Progenitor cell of endocrine pancreas (in vitro differentiated cells): ENCODE measurements at regions not wholly inside any gene's neighbourhood (a gene's known extent, or its start where the extent isn't known, plus 50 kb on each side); places are given as distances from the start of the nearest gene placed in this dataset.
"Not testable (repeated sequence)": the region's sequence is repeated elsewhere in the genome, so short reads cannot be mapped to it uniquely, and the experiment has no call there.

Source experiments
- DNase-seq: peaks from one replicate; pipeline ENCODE4 v3.0.0; 2021; ENCODE audit warnings: low spot score; ENCODE audit not compliant: unreplicated experiment
- H3K27ac Mint-ChIP-seq: 2 replicates; pipeline ENCODE4 v1.8.0; 2021; ENCODE audit warnings: mild to moderate bottlenecking, moderate library complexity, mixed read lengths
- H3K27me3 Mint-ChIP-seq: 2 replicates; pipeline ENCODE4 v1.8.0; 2021; ENCODE audit warnings: mixed read lengths
- H3K36me3 Mint-ChIP-seq: 2 replicates; pipeline ENCODE4 v1.8.0; 2022; ENCODE audit warnings: mixed read lengths; ENCODE audit not compliant: insufficient read depth
- H3K4me1 Mint-ChIP-seq: 2 replicates; pipeline ENCODE4 v1.8.0; 2021; ENCODE audit warnings: low read depth, mixed read lengths
- H3K4me3 Mint-ChIP-seq: 2 replicates; pipeline ENCODE4 v1.8.0; 2021; ENCODE audit warnings: low read depth, mild to moderate bottlenecking, moderate library complexity, mixed read lengths
- H3K9me3 Mint-ChIP-seq: 2 replicates; pipeline ENCODE4 v1.8.0; 2021; ENCODE audit warnings: low read depth, mixed read lengths
- TF ChIP-seq, protein P1 (sequence below): fragments of 200-600 bp; sonication (generic); IDR thresholded peaks from one replicate; pipeline ENCODE4 v1.5.0; 2021; ENCODE audit warnings: antibody characterized with exemption, mild to moderate bottlenecking; ENCODE audit not compliant: unreplicated experiment

DNA sequence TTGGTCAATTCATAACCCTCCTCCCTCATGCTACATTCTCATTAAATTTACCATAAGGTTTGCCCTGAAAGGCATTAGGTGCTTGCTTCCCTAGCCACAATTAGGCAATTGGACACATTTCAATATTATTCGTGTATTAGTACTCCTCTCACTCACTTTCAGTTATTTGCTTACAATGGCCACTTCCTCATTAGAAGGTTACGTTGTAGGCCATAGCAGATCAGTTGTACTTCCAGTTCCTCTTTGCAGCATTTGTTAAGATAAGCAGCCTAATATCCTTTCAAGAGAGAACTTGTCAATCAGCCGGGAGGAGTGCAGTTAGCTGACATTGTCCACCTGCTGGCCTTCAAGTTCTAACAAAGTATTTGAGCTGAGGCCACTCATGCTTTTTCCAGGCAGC, 1017.2 kb downstream of the PCDH7 start:
- TF ChIP-seq, protein P1, sequence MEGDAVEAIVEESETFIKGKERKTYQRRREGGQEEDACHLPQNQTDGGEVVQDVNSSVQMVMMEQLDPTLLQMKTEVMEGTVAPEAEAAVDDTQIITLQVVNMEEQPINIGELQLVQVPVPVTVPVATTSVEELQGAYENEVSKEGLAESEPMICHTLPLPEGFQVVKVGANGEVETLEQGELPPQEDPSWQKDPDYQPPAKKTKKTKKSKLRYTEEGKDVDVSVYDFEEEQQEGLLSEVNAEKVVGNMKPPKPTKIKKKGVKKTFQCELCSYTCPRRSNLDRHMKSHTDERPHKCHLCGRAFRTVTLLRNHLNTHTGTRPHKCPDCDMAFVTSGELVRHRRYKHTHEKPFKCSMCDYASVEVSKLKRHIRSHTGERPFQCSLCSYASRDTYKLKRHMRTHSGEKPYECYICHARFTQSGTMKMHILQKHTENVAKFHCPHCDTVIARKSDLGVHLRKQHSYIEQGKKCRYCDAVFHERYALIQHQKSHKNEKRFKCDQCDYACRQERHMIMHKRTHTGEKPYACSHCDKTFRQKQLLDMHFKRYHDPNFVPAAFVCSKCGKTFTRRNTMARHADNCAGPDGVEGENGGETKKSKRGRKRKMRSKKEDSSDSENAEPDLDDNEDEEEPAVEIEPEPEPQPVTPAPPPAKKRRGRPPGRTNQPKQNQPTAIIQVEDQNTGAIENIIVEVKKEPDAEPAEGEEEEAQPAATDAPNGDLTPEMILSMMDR, result no peak
- H3K27ac Mint-ChIP-seq, result no peak overlapping the region

DNA sequence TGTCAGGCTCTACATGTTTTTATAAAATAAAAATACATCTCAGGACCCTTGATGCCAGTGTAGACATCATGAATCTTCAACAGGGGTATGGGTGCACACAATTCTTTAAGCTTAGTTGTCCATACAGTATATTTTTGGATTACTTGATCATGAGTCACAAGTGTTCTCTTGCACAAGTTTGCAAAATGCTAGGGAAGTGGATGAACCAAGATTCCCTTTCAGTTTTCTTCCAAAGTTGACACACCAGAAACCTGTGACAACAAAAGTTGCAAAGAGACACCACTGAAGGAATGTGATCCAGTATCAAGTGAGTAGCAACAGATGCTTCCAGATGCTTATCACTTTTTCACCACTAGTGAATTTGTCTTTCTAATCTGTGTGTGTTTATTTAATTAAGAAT, 1021.2 kb downstream of the PCDH7 start:
- no peak for DNase-seq
- Mint-ChIP-seq H3K27me3 (no peaks in the 10 kb centered on the region), H3K9me3 (no peaks in the 10 kb centered on the region), H3K4me3 (no peak overlapping the region), H3K27ac (no peak overlapping the region), H3K36me3 (no peaks in the 10 kb centered on the region), H3K4me1 (no peaks in the 10 kb centered on the region)
- TF ChIP-seq, protein P1, result no peak

More for the DNA sequence above, 1017.2 kb downstream of the PCDH7 start:
- H3K4me3 Mint-ChIP-seq, result no peak overlapping the region
- no peaks in the 10 kb centered on the region for H3K4me1 Mint-ChIP-seq
- DNase-seq, result no peak
- H3K36me3 Mint-ChIP-seq, result no peaks in the 10 kb centered on the region
- H3K27me3 Mint-ChIP-seq, result no peaks in the 10 kb centered on the region
- peaks cover 4% of the 10 kb centered on the region for H3K9me3 Mint-ChIP-seq

DNA sequence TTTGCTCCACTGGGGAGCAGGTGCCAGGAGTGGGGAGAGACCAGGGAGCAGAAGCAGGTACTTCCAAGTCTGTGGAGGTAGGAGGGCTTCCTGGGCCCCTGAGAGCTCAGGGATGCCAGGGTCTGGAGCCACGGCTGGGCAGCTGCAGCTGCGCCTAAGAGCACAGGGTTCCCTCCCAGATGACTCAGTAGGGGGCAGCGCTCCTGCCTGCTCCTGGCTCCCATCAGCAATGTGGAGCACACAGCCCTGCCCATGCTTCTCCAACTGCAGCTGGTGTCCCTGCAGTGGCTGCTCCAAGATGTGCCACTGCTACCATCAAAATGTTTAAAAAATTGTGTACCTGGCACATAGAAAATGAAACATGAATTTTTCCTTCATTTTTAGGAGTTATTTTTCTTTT, 1028.2 kb downstream of the PCDH7 start:
- H3K27me3 Mint-ChIP-seq, result no peaks in the 10 kb centered on the region
- H3K4me3 Mint-ChIP-seq, result no peak overlapping the region
- DNase-seq, result no peak
- no peaks in the 10 kb centered on the region for H3K4me1 Mint-ChIP-seq
- no peak overlapping the region for H3K27ac Mint-ChIP-seq
- TF ChIP-seq, protein P1, result no peak
- peaks cover 4% of the 10 kb centered on the region for H3K9me3 Mint-ChIP-seq
- H3K36me3 Mint-ChIP-seq, result no peaks in the 10 kb centered on the region

DNA sequence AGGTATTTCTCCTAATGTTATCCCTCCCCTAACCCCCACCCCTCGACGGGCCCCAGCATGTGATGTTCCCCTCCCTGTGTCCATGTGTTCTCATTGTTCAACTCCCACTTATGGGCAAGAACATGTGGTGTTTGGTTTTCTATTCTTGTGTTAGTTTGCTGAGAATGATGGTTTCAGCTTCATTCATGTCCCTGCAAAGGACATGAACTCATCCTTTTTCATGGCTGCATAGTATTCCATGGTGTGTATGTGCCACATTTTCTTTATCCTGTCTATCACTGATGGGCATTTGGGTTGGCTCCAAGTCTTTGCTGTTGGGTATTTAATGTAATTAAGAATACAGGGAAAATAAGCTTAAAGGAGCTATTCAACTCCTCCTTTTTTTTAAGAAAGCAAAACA, 1030.4 kb downstream of the PCDH7 start:
- not testable (repeated sequence) for H3K9me3 Mint-ChIP-seq, H3K4me3 Mint-ChIP-seq, H3K27ac Mint-ChIP-seq, H3K27me3 Mint-ChIP-seq, H3K4me1 Mint-ChIP-seq, DNase-seq, H3K36me3 Mint-ChIP-seq

DNA sequence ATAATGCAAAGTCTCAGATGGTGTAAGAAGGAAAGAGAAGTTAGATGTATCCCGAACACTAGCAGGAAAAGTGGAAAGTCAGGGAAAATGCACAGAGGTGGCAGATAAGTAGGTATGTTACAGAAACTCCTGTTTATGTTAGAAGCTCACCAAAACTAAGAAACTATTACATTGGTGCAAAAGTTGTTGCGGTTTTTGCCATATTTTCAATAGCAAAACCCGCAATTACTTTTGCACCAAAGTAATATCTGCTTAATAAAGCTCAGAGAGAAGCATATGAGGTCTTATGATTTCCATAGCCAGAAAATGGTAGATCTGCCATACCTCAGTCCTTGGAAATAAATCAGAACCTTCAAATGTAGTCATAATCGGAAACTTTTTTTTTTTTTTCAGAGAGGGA, 1035.6 kb downstream of the PCDH7 start:
- TF ChIP-seq, protein P1, result no peak
- Mint-ChIP-seq H3K4me3 (no peak overlapping the region), H3K4me1 (no peaks in the 10 kb centered on the region), H3K36me3 (no peaks in the 10 kb centered on the region), H3K9me3 (peaks cover 3% of the 10 kb centered on the region), H3K27me3 (no peaks in the 10 kb centered on the region), H3K27ac (no peak overlapping the region)
- DNase-seq, result no peak

DNA sequence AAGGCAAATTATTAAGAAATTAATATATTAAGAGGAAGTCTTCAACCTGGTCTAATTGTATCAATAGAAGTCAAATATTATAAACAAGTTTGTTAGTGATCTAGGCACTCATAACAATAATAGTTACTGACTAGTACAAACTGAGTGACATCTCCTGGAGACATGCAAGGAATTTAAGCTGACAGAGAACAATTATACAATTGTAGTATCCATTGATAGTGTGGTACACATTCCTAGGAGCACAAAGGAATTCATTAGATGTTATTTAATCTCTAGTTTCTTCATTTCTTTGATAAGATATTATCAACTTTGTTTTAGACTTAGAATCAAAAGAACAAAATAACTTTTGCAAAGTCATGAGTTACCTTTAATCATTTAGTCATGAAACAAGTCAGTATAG, 1048.6 kb downstream of the PCDH7 start:
- DNase-seq, result no peak
- no peaks in the 10 kb centered on the region for H3K27me3 Mint-ChIP-seq
- TF ChIP-seq, protein P1, result no peak
- no peaks in the 10 kb centered on the region for H3K36me3 Mint-ChIP-seq
- H3K9me3 Mint-ChIP-seq, result no peaks in the 10 kb centered on the region
- no peak overlapping the region for H3K27ac Mint-ChIP-seq
- H3K4me3 Mint-ChIP-seq, result no peak overlapping the region
- H3K4me1 Mint-ChIP-seq, result peaks cover 5% of the 10 kb centered on the region
